ENCODE measurements at regions not wholly inside any gene's neighbourhood (a gene's known extent, or its start where the extent isn't known, plus 50 kb on each side); places are given as distances from the start of the nearest gene placed in this dataset.

DNA sequence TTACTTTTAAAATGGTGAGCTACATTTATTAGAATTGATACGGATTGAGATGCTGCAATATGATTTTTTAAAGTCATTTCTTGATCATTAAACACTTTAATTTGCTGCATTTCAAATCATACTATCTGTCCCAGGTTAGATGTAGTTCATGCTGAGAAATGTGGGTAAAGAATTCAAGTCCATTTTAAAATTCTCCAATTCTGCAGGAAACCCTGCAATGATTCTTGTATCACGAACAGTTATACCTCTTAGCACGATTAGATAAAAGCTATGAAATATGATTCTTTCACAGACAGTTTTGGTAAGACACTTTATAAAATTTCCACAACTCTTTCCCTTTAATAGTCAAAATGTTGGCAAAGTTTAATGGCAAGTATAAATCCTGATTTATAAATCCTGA, 693.4 kb downstream of the ADGRL2 start:
- H3K27me3 ChIP-seq (ENCODE audit: control insufficient read depth in 5 of 5, insufficient read depth in 4 of 5, low read length in 5 of 5): no peaks in the 10 kb centered on the region
- no peak overlapping the region for H3K4me3 ChIP-seq (ENCODE audit: low read depth in 1 of 5, low read length in 5 of 5)
- H3K4me1 ChIP-seq (ENCODE audit: control insufficient read depth in 5 of 5, insufficient read depth in 5 of 5, low read length in 5 of 5): peaks cover 0 to 20% (median 15%) of the 10 kb centered on the region in 5 donors
- peaks cover 0 to 22% (median 8%) of the 10 kb centered on the region in 5 donors for H3K9me3 ChIP-seq (ENCODE audit: control insufficient read depth in 5 of 5, low read length in 5 of 5)
- H3K27ac ChIP-seq (ENCODE audit: low read depth, low read length): no peak overlapping the region
- no peak overlapping the region for H3K9ac ChIP-seq (ENCODE audit: low read length in 5 of 5)
- no peaks in the 10 kb centered on the region for H3K36me3 ChIP-seq (ENCODE audit: control insufficient read depth in 5 of 5, insufficient read depth in 5 of 5, low read length in 5 of 5)

DNA sequence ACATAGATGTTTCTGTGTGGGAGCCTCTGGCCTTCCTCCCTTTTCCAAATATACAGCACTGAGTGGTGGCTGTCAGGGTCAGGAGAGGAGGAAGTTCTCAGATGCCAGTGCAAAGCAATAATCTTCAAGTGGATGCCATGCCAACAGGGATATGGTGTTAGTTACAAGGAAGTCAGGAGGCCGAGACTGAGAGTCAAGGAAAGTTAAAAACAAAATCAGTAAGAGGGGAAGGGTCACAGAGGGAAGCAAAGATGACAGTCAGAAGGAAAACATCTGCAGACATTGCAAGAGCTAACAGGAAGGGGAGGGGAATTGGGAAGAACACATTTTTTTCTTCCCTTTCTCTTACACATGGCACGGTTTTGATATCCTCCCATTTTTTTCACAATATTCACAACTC, 691.4 kb downstream of the ADGRL2 start:
- no peaks in the 10 kb centered on the region for H3K27me3 ChIP-seq (ENCODE audit: control insufficient read depth in 5 of 5, insufficient read depth in 4 of 5, low read length in 5 of 5)
- H3K4me1 ChIP-seq (ENCODE audit: control insufficient read depth in 5 of 5, insufficient read depth in 5 of 5, low read length in 5 of 5): peaks cover 0 to 20% (median 15%) of the 10 kb centered on the region in 5 donors
- peaks cover 0 to 22% (median 8%) of the 10 kb centered on the region in 5 donors for H3K9me3 ChIP-seq (ENCODE audit: control insufficient read depth in 5 of 5, low read length in 5 of 5)
- H3K36me3 ChIP-seq (ENCODE audit: control insufficient read depth in 5 of 5, insufficient read depth in 5 of 5, low read length in 5 of 5): no peaks in the 10 kb centered on the region
- H3K4me3 ChIP-seq (ENCODE audit: low read depth in 1 of 5, low read length in 5 of 5): no peak overlapping the region
- peak overlapping the region; percentile 89 for H3K27ac ChIP-seq (ENCODE audit: low read depth, low read length)
- H3K9ac ChIP-seq (ENCODE audit: low read length in 5 of 5): peak overlapping the region in 2 of 5 donors; percentile 31 to 82

DNA sequence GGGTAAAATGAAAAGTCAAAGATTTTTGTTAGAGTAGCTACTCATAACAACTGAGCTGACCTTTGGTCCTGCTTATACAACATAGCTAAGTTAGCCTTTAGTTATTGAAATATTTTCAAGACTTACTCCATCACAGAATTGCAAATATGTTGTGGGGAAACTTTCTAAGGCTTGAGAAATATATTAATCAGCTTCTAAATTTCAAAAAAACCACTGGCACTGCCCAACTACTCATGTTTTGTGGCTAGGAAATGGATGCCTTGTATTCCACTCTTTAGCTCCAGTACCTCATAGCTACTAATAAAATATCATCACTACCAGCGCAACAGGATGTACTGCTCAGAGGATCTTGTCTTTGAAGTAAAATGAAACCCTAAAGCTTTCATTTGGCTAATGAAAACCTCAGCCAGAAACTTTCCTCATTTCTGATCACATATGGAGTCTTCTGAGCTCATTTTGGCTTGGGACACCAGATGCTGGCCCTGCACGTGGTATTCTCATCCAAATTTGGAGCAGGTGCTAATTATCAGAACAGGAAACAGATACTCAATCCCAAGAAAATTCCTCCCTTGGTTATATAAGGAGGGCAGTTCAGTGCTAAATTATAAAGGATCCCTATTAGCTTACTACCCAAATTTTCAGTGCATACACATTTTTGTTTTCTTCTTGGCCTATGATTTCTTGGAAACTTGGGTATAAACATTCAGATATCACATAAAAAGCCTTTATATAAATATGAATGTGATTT, 690.7 kb downstream of the ADGRL2 start:
- H3K27ac ChIP-seq (ENCODE audit: low read depth, low read length): peak overlapping the region; percentile 89
- peaks cover 0 to 19% (median 8%) of the 10 kb centered on the region in 5 donors for H3K9me3 ChIP-seq (ENCODE audit: control insufficient read depth in 5 of 5, low read length in 5 of 5)
- H3K36me3 ChIP-seq (ENCODE audit: control insufficient read depth in 5 of 5, insufficient read depth in 5 of 5, low read length in 5 of 5): no peaks in the 10 kb centered on the region
- peaks cover 0 to 22% (median 18%) of the 10 kb centered on the region in 5 donors for H3K4me1 ChIP-seq (ENCODE audit: control insufficient read depth in 5 of 5, insufficient read depth in 5 of 5, low read length in 5 of 5)
- H3K9ac ChIP-seq (ENCODE audit: low read length in 5 of 5): peak overlapping the region in 4 of 5 donors; percentile 31 to 82 (median 39)
- no peaks in the 10 kb centered on the region for H3K27me3 ChIP-seq (ENCODE audit: control insufficient read depth in 5 of 5, insufficient read depth in 4 of 5, low read length in 5 of 5)
- no peak overlapping the region for H3K4me3 ChIP-seq (ENCODE audit: low read depth in 1 of 5, low read length in 5 of 5)

DNA sequence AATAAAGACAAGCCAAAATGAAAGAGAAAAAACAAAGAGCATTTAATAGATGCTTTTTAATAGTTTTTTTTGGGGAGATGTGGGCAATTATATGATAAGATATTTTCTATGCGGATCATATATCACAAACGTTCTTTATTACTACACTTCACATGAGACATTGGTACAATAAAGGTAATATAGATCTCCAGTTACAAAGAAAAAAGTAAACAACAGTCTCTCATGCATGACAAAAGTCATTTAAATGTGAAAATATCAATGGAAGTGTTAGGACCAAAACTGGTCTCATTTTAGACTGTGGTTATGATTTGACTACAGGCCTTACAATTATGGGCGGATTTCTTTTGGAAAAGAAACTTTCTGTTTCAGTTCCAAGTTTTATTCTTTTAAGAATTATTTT, 687.0 kb downstream of the ADGRL2 start:
- no peaks in the 10 kb centered on the region for H3K9me3 ChIP-seq (ENCODE audit: control insufficient read depth in 5 of 5, low read length in 5 of 5)
- H3K4me1 ChIP-seq (ENCODE audit: control insufficient read depth in 5 of 5, insufficient read depth in 5 of 5, low read length in 5 of 5): peaks cover 0 to 36% (median 30%) of the 10 kb centered on the region in 5 donors
- no peak overlapping the region for H3K27ac ChIP-seq (ENCODE audit: low read depth, low read length)
- H3K4me3 ChIP-seq (ENCODE audit: low read depth in 1 of 5, low read length in 5 of 5): no peak overlapping the region
- no peaks in the 10 kb centered on the region for H3K36me3 ChIP-seq (ENCODE audit: control insufficient read depth in 5 of 5, insufficient read depth in 5 of 5, low read length in 5 of 5)
- H3K9ac ChIP-seq (ENCODE audit: low read length in 5 of 5): no peak overlapping the region
- no peaks in the 10 kb centered on the region for H3K27me3 ChIP-seq (ENCODE audit: control insufficient read depth in 5 of 5, insufficient read depth in 4 of 5, low read length in 5 of 5)

DNA sequence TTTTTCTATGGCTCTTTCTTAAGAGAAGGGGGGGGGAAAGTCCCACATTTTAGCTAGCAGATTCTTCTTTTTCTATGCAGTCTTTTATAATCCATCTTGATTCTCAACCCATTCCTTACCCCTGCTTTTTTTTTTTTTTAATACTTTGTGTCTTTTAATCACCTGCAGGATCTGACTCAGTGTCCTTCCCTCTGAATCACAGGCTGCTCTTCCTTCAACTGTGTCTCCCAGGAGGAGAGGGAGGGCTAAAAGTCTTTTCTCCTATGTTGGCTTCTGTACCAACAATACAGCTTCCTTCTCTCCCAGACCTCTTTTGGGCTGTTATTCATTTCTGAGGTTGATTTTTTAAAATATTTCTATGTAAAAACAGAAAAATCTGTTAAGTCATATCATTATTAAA, 686.2 kb downstream of the ADGRL2 start:
- Histone ChIP-seq H3K9ac (ENCODE audit: low read length in 5 of 5) (no peak overlapping the region), H3K27me3 (ENCODE audit: control insufficient read depth in 5 of 5, insufficient read depth in 4 of 5, low read length in 5 of 5) (no peaks in the 10 kb centered on the region), H3K4me3 (ENCODE audit: low read depth in 1 of 5, low read length in 5 of 5) (no peak overlapping the region), H3K36me3 (ENCODE audit: control insufficient read depth in 5 of 5, insufficient read depth in 5 of 5, low read length in 5 of 5) (no peaks in the 10 kb centered on the region), H3K4me1 (ENCODE audit: control insufficient read depth in 5 of 5, insufficient read depth in 5 of 5, low read length in 5 of 5) (peaks cover 0 to 31% (median 24%) of the 10 kb centered on the region in 5 donors), H3K9me3 (ENCODE audit: control insufficient read depth in 5 of 5, low read length in 5 of 5) (no peaks in the 10 kb centered on the region), H3K27ac (ENCODE audit: low read depth, low read length) (peak overlapping the region; percentile 32)

DNA sequence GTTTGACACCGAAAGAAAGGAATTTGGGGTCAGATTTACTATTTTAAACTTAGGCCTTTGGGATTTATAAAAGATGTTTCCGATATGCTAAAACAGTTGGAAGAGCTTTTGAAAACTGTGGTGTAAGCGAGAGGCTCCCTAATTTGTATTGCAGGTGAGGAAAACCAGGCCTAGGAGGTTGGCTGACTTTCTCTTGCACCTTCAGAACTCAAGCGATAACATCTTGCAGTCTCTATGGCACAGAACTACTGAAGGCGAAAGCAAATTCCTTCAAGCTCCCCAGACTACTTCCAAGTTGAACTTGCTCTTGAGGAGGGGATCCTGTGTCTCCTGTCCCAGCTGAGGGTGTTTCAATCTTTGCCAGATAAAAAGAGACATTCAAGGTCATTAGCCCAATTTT, 685.7 kb downstream of the ADGRL2 start:
- H3K36me3 ChIP-seq (ENCODE audit: control insufficient read depth in 5 of 5, insufficient read depth in 5 of 5, low read length in 5 of 5): no peaks in the 10 kb centered on the region
- H3K9me3 ChIP-seq (ENCODE audit: control insufficient read depth in 5 of 5, low read length in 5 of 5): no peaks in the 10 kb centered on the region
- H3K27me3 ChIP-seq (ENCODE audit: control insufficient read depth in 5 of 5, insufficient read depth in 4 of 5, low read length in 5 of 5): no peaks in the 10 kb centered on the region
- H3K4me1 ChIP-seq (ENCODE audit: control insufficient read depth in 5 of 5, insufficient read depth in 5 of 5, low read length in 5 of 5): peaks cover 0 to 26% (median 19%) of the 10 kb centered on the region in 5 donors
- H3K9ac ChIP-seq (ENCODE audit: low read length in 5 of 5): no peak overlapping the region
- H3K27ac ChIP-seq (ENCODE audit: low read depth, low read length): peak overlapping the region; percentile 32
- no peak overlapping the region for H3K4me3 ChIP-seq (ENCODE audit: low read depth in 1 of 5, low read length in 5 of 5)

DNA sequence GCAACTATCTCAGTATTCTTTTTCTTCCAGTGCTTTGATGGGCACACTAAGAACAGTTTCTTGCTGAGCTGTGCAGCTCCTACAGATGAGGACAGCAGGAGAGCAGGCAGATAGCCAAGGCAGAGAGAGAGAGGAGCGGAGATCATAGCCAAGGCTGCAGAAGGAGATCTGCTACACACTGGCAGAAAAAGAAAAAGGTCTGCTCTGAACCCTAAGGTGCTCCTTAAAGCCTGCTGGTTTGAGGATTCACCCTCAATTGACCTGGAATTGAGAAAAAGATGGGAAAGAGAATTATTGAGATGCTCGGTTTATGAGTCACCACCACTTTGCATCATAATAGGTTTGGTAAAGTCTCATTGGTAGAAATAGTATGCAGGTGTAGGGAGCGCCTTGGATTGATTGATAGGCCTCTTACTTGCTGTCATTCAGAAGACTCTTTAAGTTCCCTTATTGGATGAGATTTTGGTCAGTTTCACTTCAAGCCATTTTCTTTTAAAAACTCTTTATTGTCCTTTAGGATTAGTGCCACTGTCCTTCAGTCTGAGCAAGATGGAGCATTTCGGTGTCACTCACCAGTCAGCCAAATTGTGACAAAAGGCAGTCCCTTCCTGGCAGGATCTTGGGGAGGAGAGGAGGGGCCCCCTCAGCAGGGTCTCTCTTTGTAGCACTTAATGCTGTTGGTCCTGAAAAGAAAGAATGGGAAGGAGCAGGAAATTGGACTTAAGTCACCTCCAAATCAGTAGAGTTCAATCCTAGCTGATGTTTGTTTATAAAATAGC, 685.0 kb downstream of the ADGRL2 start:
- Histone ChIP-seq H3K27me3 (ENCODE audit: control insufficient read depth in 5 of 5, insufficient read depth in 4 of 5, low read length in 5 of 5) (no peaks in the 10 kb centered on the region), H3K4me1 (ENCODE audit: control insufficient read depth in 5 of 5, insufficient read depth in 5 of 5, low read length in 5 of 5) (peaks cover 0 to 20% (median 16%) of the 10 kb centered on the region in 5 donors), H3K36me3 (ENCODE audit: control insufficient read depth in 5 of 5, insufficient read depth in 5 of 5, low read length in 5 of 5) (no peaks in the 10 kb centered on the region), H3K9me3 (ENCODE audit: control insufficient read depth in 5 of 5, low read length in 5 of 5) (no peaks in the 10 kb centered on the region), H3K27ac (ENCODE audit: low read depth, low read length) (peak overlapping the region; percentile 32), H3K4me3 (ENCODE audit: low read depth in 1 of 5, low read length in 5 of 5) (no peak overlapping the region), H3K9ac (ENCODE audit: low read length in 5 of 5) (no peak overlapping the region)

DNA sequence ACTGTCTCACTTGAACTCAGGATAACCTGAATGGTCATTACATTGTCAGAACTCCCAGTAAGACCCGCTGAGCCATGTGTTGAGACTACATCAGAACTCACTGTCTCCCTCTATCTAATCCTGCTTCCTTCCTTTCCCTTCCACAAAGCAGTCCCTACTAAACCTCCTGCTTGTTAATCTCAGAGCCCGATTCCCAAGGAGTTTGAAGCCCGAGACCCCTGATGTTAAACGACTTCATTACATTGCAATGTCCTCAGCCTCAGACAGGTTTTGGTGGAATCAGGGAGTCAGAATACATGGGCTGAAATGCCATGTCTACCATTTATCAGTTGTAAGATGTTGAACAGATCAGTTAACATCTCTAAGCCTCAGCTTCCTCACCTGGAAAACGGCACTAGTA, 682.4 kb downstream of the ADGRL2 start:
- Histone ChIP-seq H3K4me3 (ENCODE audit: low read depth in 1 of 5, low read length in 5 of 5) (no peak overlapping the region), H3K9me3 (ENCODE audit: control insufficient read depth in 5 of 5, low read length in 5 of 5) (no peaks in the 10 kb centered on the region), H3K36me3 (ENCODE audit: control insufficient read depth in 5 of 5, insufficient read depth in 5 of 5, low read length in 5 of 5) (no peaks in the 10 kb centered on the region), H3K27ac (ENCODE audit: low read depth, low read length) (no peak overlapping the region), H3K4me1 (ENCODE audit: control insufficient read depth in 5 of 5, insufficient read depth in 5 of 5, low read length in 5 of 5) (peaks cover 0 to 18% (median 14%) of the 10 kb centered on the region in 5 donors), H3K27me3 (ENCODE audit: control insufficient read depth in 5 of 5, insufficient read depth in 4 of 5, low read length in 5 of 5) (no peaks in the 10 kb centered on the region), H3K9ac (ENCODE audit: low read length in 5 of 5) (no peak overlapping the region)

DNA sequence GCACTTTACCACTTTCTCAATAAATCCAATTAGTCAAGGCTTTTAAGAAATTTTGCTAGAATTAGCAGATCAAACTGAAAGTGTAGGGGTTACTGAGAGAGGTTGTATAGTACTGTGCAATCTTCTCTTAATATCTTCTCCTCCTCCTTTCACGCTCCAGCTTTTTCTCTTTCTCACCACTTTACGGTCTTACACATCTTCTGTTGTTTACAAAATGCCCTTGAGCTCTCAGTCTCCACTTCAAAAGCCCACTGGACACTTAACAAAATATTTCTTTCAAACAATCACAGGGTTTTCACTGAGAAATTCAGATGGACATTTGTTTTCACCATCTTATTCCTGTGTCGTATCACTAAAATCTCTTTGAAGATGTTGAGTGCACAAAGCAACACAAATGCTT, 678.2 kb downstream of the ADGRL2 start:
- Histone ChIP-seq H3K9ac (ENCODE audit: low read length in 5 of 5) (no peak overlapping the region), H3K36me3 (ENCODE audit: control insufficient read depth in 5 of 5, insufficient read depth in 5 of 5, low read length in 5 of 5) (no peaks in the 10 kb centered on the region), H3K9me3 (ENCODE audit: control insufficient read depth in 5 of 5, low read length in 5 of 5) (no peaks in the 10 kb centered on the region), H3K27me3 (ENCODE audit: control insufficient read depth in 5 of 5, insufficient read depth in 4 of 5, low read length in 5 of 5) (no peaks in the 10 kb centered on the region), H3K4me1 (ENCODE audit: control insufficient read depth in 5 of 5, insufficient read depth in 5 of 5, low read length in 5 of 5) (no peaks in the 10 kb centered on the region), H3K4me3 (ENCODE audit: low read depth in 1 of 5, low read length in 5 of 5) (no peak overlapping the region), H3K27ac (ENCODE audit: low read depth, low read length) (no peak overlapping the region)

DNA sequence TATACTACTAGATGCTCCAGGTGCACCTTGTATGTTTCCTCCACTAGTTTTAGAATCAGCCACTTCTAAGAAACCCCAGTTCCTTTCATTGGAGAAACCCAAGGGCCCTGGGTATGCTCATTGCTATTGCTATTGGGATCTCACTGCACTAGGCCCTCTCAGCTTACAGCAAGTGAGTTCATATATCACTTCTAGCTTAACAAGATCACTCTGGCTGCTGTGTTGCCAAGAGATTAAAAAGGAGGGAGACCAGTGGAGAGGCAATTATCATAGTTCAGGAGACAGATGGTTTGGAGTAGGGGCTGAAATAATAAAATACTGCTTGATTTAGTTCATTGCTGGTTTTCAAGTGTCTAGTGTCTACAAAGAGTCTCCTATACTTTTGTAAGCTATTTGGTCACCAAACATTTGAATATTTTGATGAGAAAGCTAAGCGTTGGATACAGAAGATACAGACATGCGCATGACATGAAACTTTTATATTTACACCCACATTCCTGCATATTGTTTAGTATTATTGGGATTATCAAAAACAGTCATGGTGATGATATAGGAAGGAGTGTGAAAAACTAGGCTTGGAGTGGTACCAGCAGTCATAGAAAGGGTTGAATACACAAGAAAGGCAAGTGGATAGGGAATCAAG, 671.9 kb downstream of the ADGRL2 start:
- H3K9me3 ChIP-seq (ENCODE audit: control insufficient read depth in 5 of 5, low read length in 5 of 5): no peaks in the 10 kb centered on the region
- no peaks in the 10 kb centered on the region for H3K4me1 ChIP-seq (ENCODE audit: control insufficient read depth in 5 of 5, insufficient read depth in 5 of 5, low read length in 5 of 5)
- no peak overlapping the region for H3K27ac ChIP-seq (ENCODE audit: low read depth, low read length)
- no peak overlapping the region for H3K4me3 ChIP-seq (ENCODE audit: low read depth in 1 of 5, low read length in 5 of 5)
- no peak overlapping the region for H3K9ac ChIP-seq (ENCODE audit: low read length in 5 of 5)
- H3K36me3 ChIP-seq (ENCODE audit: control insufficient read depth in 5 of 5, insufficient read depth in 5 of 5, low read length in 5 of 5): no peaks in the 10 kb centered on the region
- no peaks in the 10 kb centered on the region for H3K27me3 ChIP-seq (ENCODE audit: control insufficient read depth in 5 of 5, insufficient read depth in 4 of 5, low read length in 5 of 5)

Data from subcutaneous abdominal adipose tissue (tissue), 5 donors.